Activated CD4-positive, alpha-beta T cell treated with anti-CD3 and anti-CD28 coated beads, Interleukin-2, Interleukin-6, amounts not matched to agents 100 ng/mL and 50 ng/mL, durations not matched to agents 16 hours and 8 hours (primary cell): ENCODE measurements at regions not wholly inside any gene's neighbourhood (a gene's known extent, or its start where the extent isn't known, plus 50 kb on each side); places are given as distances from the start of the nearest gene placed in this dataset.

Experiments used
- DNase-seq: peaks from one replicate; pipeline ENCODE4 v3.0.0-alpha.2; 2020

DNA sequence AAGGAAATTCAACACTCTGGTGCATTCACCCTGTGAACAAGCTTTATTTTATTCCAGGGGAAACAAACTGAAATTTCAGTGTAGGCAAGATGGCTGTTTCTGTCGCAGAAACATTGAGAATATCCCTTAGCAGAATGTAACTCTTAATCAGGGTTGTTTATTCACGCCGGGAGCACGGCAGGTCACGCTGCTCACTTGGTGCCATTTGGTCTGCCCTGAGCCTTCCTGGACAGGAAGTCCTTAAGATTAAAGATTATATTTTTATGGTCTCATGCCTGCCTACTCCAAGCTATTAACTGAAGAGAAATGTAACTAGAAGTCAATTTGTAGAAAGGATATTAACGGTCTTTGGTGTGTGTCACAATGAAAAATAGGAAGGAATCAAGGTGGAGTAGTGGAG, 185.3 kb upstream of the ARGLU1 start:
- no peak for DNase-seq

DNA sequence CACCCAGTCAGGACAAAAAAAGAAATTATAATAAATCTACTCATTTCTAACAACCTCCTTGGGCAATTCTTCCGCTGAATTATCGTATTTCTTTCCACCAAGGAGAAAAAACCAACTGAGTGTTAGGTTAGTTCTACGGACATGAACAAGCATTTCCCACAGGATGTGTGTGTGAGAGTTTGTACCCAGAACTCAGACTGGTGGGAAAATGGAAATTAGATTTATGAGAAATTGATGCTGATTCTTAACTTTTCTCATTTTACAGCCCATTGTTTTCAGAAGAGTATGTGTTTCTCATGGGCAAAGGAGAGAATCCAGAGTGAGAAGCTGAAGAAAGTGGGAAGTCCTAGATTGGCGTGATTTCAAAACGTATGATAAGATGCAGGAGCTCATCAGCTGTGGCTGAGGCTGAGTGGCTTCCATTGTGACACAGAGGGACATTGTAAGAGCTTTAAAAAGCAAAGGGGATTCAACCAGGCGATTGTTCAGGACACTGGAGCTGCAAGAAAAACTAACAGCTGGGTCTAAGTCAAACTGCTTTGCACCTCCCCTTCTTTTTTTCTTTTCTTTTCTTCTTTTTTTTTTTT, 184.7 kb upstream of the ARGLU1 start:
- DNase-seq, result no peak

DNA sequence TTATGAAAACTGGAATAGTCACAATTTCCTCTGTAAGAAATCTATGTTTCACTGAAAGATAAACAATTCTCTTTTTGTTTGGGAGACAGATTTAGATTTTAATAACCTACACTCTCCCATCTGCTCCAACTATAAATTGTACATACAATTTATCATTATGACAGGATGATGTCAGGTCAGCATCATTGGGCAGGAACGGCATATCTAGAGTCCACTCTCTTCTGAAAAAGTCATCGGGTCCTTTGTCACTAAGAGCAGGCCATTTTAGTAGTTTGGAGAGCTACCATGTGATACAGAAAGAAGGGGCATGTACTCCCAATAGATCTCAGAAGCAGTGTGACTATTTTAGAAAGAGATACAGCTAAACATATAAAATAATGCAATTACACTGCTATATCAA, 180.8 kb upstream of the ARGLU1 start:
- no peak for DNase-seq

DNA sequence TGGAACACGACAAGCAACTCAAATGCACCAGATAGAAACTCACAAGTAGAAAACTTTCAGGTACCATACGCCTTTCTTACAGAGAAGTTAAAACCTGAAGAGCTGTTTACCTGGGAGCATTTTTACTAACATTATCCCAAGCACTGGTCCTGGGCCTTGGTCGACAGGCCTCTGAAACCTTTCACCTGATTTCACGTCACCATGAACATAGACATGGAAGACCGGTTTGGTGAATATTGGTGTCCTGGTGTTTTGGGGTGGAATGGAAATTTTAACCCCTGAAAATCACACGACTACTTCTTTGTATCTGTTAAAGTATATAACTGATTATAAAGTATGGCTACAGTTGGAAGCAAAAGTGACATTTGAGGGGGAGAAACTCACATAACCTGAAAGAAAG, 176.6 kb upstream of the ARGLU1 start:
- no peak for DNase-seq

DNA sequence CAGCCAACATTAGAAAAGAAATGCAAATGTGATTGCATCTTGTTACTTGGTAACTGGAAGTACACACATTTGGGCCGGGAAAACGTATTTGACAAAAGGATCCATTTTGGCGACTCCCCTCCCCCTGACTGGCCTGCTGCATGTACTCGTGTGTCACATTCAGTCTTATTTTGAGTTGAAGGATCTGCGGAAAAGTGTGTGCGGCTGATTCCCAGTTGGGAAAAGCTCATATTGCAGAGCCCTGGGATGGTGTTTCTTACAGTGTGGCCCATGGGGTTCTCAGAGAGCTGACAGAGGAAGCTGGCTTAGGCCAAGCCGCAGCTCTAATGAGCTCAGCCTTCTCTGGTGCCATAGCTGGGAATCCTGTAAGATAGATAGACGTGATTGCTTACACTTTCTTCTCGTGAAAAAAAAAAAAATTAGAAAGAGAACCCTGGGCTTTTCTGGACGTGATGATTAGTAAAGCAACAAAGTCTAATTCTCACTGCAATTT, 170.3 kb upstream of the ARGLU1 start:
- no peak for DNase-seq

DNA sequence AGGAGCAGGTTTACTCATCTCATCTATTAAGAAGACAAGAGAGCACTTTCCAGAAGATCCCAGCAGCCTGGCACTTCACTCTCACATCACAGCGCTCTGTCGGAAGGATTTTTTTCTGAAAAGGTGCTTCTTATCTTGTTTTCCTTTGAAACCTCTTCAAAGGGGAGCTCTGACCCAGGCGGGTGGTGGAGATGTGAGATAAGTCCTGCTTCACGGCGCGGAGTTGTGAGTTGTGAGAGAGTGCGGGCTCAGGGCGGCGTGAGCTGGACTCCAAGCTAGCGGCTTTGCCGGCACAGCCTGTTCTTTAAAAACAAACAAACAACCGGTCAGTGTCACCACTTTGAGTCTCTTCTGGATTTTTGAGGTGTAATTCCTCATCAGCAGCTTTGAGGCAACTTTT, 169.0 kb upstream of the ARGLU1 start:
- no peak for DNase-seq

DNA sequence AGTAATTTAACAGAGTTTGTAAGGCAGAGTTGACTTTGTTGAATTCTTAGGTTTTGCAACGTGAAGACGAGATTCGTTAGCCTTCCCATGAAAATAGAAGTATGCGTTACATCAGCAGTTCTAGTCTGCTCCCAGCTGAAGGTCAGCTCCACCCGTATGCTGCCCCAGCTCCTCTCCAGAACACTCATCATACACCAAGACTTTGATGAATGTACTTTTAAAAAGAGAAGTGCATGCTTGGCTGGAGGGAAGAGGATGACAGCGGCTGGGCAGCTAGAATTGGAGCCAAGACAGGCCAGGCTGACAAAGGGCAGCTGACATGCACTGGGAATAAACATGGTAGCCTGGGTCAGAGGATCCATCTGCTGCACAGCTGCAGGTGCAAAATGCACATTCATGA, 166.3 kb upstream of the ARGLU1 start:
- DNase-seq, result no peak

DNA sequence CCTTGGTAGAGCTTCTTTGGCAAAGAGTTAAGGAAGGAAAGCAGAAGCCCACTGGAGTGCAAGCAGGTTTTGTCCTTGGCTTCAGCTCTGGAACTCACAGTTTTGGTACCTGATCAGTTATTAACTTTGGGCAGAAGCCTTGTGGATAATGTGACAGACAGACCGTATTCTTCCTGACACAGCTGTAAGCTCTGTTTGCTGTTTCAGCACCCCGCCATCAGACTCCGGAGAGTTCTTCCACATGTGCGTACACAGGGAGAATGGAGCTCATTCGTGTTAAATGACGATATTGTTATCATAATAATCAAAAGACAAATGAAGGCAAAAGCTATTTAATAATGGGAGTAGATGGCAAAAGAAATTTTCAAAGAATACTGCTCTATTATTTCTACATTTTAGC, 155.1 kb upstream of the ARGLU1 start:
- no peak for DNase-seq

DNA sequence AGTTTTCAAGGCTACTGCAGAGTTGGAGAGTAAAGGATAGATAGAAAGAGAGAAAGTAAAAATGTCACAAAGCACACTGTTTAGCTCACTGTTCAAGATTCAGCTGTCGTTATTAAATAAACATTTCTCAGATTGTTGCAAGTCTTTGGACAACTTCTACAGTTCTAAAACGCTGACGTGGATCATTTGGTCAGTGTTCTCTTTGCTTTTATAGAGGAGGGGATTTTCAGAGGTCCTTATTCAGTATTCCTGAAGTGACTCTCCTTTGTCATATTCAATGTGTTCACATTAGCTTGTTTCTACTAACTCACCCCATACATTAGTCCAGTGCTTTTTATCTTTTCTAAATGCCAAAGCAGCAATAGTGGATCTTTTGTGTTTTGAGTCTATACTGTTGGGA, 154.7 kb upstream of the ARGLU1 start:
- DNase-seq, result no peak

DNA sequence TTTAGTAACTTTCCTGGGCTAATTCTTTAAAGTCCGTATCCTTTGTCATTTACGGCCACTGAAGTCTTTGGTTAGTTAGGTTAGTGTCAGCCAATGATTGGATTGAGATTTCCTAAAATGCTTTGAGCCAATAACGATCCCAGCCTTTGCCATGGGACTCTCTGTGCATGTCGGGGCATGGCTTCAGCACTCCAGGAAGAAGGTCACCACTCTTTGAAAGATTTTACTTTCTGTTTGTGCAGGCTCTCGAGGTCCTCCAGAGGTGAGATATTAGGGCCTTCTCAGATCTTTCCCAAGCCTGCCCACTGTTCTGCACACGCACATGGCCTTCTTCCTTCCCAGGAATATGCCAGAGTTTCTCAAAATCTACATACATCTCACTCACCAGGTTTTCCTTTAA, 153.7 kb upstream of the ARGLU1 start:
- no peak for DNase-seq

DNA sequence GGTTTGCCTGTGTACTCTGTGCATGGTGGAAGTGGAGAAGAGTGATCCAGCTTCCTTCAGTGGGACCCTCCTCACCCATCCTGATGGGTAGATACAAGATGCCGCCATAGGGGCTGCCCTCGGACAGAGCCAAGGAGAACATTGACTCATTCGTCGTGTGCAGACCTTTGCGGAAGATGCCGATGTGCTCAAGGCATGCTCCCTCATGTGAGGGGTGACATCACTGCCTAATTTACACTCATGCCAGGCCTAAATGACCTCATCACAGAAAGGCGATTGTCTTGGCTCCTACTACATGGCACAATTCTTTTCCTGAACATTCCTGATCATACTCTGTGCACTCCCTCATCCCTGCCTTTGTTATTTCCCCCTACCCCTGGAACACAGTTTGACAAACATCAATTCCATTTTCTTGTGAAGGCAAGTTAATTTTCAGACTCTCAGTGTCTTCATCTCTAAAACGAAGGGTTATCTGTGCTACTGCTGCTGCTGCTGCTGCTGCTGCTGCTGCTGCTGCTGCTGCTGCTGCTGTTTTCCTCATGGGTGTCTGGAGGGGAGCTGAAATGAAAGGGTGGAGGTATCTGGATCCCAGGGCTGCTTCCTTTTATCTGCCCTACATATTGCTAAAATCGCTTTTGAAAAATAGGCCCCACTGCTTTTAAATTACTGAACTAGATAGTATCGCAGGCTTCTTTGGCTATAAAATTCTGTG, 146.5 kb upstream of the ARGLU1 start:
- DNase-seq, result no peak

DNA sequence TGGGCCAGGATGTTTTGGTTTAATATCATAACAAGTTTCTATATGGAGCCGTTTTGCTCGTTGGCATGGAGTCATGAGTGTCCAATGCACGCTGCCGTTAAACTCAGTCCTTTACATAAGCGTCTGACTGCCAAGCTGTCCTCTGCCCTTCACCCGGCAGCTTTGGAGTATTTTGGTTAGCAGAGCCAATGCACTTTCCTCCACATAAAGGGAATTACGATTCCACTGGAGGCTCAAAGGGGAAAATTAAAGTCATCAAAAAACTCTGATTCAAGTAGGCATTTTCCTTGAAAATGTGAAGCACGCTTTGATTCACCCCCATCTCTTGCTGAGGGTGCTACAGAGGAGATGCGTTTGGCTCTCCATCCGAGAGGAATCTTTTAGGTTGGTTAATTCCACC, 144.4 kb upstream of the ARGLU1 start:
- no peak for DNase-seq

DNA sequence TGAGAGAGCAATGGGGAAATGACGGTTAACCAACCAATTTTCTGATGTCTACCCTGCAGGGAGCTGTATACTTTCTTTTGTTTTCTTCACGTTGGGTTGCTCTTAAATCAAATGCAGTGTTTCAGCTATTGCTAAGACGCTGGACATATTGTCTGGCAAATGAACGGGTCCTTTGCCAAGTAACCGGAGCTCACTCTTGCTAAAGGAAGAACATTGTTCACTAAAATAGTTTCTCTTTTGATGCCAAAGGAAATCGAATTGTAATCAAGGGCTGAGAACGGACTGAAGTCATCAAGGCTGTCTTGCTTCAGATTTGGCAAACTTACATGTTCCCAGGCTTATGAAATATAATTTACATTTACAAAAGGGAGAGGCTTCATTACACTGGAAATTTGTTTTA, 142.3 kb upstream of the ARGLU1 start:
- no peak for DNase-seq

DNA sequence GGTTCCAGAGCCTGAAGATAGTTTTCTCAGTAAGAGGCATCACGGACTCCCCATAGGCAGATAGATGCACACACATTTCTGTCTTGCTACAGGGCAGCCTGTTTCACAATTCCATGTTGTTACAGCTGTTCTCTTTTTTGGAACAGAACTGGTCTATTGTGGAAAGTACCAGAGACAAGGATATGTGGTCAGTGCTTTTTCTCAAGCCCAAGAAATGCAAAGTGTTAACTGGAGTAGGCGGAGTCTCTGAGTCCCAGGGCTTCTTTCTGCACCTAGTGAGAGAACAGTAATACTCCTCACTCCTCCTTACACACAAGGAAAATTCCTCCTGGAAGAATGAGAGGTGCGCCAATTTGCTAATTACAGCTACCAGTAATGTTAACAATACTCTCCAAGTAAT, 141.6 kb upstream of the ARGLU1 start:
- no peak for DNase-seq

DNA sequence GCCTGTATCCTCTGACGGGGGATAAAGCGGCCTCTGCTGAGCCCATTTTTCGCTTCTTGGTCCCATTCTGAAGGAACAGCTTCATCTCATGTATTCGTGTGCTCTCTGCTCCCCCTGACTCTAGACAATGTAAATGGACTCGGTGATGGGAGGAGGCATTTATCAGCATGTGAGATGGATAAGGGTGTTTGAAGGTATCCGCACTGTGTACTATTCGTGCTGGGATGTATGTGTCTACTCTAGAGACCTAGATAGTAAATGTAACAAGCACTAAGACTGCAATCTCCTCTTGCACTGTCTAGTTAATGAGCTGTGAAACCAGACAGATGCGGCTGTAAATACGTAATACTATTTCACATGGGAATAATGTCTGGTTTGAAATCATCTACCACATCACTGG, 134.6 kb upstream of the ARGLU1 start:
- no peak for DNase-seq

DNA sequence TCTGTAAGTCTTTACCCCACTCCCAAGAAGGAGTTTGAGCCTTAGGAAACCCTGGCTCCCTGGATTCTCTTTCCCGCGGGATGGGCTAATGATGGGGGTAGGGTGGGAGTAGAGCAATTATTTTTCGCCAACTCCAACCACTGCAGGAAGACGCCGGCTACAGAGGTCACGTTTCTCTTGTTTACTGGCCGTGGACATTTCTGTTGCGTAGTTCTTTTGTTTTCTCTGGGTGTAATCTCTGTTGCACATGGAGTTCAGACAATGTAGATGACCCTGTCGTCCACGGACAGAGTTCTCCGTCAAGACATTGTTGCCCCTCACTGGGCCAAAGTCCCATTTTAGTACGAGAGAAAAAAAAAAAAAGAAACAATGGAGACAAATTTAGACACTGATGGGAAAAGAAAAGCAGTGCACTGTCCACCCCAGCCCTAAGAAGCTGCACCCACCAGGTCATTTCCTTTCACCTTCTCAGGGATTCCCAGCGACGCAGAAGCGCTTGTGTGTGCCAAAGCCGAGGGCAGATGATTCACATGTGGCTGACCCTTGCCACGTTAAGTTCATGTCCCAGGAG, 133.9 kb upstream of the ARGLU1 start:
- no peak for DNase-seq

DNA sequence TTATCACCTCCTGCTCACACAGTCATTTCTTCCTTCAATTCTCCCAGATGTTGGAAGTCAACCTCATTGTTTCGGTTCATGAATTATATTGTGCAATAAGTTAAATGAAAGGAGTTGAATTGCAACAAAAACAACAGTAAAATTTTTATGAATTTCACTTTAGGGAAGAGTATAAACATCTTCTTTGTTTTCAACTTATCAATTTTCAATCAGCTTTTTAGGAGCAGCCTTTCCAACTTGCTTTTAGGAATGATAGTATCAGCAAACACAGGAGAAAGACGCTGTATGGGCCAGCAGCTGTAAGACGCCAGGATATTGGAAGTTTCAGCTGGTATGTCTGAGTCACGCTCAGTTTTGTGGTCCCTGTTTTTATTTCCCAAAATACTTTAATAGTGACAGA, 132.5 kb upstream of the ARGLU1 start:
- DNase-seq, result no peak

DNA sequence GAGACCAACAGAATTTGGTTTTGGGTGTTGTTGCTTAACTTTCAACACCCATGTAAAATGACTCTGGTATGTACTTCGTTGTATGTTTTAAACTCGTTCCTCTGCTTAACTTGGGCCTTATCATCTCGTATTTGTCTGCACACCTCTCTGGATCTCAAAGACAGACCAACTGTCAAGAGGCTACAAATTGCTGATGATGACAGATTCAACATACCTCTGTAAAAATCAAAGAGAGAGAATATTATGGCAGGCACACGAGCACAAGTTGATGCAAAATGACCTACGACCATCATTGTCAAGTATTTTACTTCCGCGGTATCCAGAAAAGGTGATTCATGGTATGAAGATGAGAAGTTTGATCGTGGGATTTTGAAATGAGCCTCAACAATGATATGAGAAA, 132.1 kb upstream of the ARGLU1 start:
- no peak for DNase-seq

DNA sequence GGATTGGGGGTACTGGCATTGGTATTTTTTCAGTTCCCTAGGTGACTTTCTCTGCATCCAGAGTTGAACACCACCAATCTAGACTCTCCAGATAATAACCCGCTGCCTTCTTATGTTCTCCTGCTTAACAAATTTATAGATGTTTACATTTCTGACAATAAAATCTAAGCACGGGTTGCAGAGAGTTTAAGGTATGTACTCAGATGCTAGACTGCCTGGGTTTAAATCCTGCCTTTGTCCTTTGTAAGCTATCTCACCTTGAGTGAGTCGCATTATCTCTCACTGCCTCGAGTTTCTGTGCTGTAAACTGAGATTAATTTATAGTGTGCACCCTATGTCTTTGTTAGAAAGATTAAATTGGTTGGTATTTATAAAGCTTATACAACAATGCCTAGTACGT, 131.4 kb upstream of the ARGLU1 start:
- DNase-seq, result no peak

DNA sequence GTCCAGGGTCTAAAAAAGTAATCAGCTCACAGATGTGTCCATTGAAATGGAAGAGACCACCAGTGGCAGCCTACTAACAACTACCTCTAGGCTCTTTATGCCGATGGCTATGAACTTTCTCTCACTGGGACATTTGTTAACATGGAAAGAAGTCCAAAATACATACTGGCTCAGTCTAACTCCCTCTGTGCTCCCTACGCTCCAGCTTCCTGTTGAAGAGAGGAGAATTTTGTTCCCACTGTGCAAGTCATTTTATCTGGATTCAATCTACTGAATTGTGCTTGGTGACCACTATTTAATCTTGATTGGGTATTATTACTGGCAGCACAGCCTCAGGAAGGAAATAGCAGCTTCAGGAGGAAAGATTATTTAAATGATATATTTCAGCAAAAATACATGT, 128.8 kb upstream of the ARGLU1 start:
- DNase-seq, result no peak

DNA sequence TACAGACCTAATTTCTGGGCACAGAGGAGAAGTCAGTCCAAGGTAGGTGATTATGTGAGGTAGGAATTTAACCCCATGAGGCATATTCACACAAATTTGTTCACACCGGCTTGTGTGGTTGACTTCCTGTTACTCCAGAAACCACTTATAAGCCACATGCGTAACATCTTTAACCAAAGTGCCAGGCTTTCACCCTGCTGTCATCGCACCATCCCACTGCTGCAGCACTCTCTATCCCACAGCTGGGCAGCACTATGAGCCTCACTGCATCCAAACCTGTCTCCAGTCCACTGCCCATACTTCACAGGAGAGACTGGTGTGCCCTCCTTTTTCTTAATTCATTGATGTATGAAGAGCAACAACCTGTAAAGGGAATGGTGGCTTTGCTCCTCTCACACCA, 128.2 kb upstream of the ARGLU1 start:
- no peak for DNase-seq

DNA sequence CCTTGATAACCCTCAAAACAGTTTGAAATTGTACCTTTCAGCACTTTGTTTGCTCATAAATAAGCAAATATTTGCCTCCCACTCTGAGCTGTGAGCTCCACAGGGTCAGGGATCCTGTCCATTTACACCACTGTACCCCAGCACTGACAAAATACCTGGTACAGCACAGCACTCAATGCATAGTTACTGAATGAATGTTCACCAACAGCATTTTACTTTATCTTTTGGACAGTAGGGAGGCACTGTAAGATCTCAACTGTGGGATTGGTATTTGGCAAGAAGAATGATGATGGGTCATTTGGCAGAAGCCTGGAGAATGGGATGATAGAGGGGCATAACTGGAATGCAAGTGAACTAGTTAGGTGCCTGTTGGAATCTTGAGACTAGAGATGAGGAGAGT, 127.2 kb upstream of the ARGLU1 start:
- no peak for DNase-seq

DNA sequence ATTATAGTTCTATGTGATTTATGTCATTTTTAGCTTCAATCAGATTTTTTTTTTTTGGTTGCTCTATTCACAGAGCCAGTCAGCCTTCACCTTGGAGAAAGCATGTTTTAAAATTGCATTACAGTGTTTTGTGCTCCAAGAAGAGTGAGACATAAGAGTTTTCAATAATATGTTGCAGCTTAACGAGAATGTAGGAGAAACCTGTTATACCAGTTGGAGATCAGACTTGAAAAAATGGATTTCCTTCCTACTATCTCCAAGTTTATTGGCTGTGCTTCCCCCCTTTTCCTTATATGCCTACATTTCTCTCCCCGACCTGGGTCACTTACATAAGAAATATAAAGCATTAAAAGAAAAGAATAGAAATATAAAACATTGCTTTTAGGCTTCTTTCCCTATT, 123.9 kb upstream of the ARGLU1 start:
- DNase-seq, result no peak

DNA sequence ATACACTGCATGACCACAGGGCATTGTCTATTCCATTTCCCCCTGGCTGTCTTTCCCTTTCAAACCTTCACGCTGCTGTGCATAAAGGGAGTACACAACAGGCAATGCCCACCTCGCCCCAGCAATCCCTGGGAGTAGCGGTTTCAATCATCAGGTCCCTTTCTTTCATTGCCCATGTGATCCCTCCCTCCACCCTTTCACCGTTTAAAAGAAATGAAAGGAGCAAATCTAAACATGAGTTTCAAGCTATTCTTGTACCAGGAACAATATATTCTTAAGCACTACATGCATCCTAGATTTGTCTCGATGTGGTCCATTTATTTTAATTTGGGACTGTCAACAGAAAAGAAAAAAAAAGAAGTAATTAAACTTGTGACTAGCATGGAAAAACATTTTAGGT, 123.4 kb upstream of the ARGLU1 start:
- DNase-seq, result no peak

DNA sequence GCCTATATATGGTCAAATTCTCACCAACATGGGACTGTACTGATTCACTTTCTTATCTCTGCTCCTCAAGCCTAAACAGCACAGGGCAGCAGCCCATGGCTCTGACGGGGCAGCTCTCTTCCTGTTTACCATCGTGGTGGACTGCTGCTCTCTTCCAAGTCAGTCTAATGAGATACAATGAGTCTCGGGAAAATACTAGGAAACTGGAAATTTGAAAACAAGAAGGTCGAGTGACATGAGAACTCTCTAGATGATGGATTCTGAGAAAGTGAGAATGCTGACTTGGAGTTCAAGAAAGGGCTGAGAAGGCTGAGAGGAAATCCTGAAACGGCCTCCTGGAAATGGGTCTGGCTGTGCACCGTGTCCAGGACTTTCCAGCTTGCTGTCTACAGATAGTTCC, 122.8 kb upstream of the ARGLU1 start:
- DNase-seq, result no peak
